Nephron progenitor cell (in vitro differentiated cells): ENCODE measurements at regions not wholly inside any gene's neighbourhood (a gene's known extent, or its start where the extent isn't known, plus 50 kb on each side); places are given as distances from the start of the nearest gene placed in this dataset.

Experiments
- DNase-seq: peaks from one replicate; pipeline ENCODE4 v3.0.0; 2021
- H3K27ac Mint-ChIP-seq: 2 replicates; pipeline ENCODE4 v1.8.0; 2021; ENCODE audit warnings: mild to moderate bottlenecking, moderate library complexity, mixed read lengths
- H3K27me3 Mint-ChIP-seq: 2 replicates; pipeline ENCODE4 v1.8.0; 2021; ENCODE audit warnings: mild to moderate bottlenecking, low read depth, mixed read lengths; ENCODE audit not compliant: poor library complexity
- H3K36me3 Mint-ChIP-seq: 2 replicates; pipeline ENCODE4 v1.8.0; 2021; ENCODE audit warnings: low read depth, mixed read lengths
- H3K4me1 Mint-ChIP-seq: 2 replicates; pipeline ENCODE4 v1.8.0; 2021; ENCODE audit warnings: mixed read lengths
- H3K4me3 Mint-ChIP-seq: 2 replicates; pipeline ENCODE4 v1.8.0; 2021; ENCODE audit warnings: mild to moderate bottlenecking, moderate library complexity, mixed read lengths
- H3K9me3 Mint-ChIP-seq: 2 replicates; pipeline ENCODE4 v1.8.0; 2021; ENCODE audit warnings: mild to moderate bottlenecking, moderate library complexity, mixed read lengths
- CTCF ChIP-seq: fragments of 200-600 bp; sonication (generic); IDR thresholded peaks from 2 replicates; pipeline ENCODE4 v1.5.0; 2021; ENCODE audit warnings: antibody characterized with exemption

DNA sequence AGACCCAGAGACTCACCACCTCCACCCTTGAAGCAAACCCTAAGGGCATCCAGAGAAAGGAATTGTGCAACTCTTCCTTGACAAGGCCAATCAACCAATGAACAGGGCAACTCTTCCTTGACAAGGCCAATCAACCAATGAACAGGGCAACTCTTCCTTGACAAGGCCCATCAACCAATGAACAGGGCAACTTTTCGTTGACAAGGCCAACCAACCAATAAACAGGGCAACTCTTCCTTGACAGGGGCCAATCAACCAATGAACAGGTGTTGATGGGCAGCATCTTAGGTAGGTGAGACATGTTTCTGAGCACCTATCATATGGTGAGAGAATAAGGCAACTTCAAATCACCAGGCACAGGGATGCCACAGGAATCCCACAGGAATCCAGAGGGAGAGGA, 181.5 kb upstream of the RNF32 start:
- H3K27me3 Mint-ChIP-seq = peaks cover 13% of the 10 kb centered on the region
- no peak for TF ChIP-seq CTCF
- no peaks in the 10 kb centered on the region for H3K36me3 Mint-ChIP-seq
- no peak for DNase-seq
- no peak overlapping the region for H3K4me3 Mint-ChIP-seq
- peak overlapping the region; percentile 54 for H3K27ac Mint-ChIP-seq
- peaks cover 20% of the 10 kb centered on the region for H3K4me1 Mint-ChIP-seq
- no peaks in the 10 kb centered on the region for H3K9me3 Mint-ChIP-seq

DNA sequence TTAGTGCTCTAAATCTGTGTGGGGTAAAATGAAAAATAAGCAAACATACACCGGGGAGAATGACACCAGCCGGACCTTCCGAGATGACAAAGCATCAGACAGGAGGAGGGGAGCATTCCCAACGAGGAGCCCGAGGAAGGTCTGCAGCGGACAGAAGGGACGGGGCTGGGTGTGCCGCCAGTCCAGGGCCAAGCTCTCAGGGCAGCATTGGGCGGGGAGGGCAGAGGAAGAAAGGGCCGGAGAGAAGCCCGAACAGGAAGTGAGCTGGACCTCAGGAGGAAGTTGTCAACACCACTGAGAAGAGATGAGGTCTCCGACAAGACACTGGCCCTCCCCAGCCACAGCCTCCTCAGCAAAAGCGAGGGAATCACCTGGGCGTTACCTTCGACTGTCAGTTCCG, 182.6 kb upstream of the RNF32 start:
- Mint-ChIP-seq H3K9me3 (no peaks in the 10 kb centered on the region), H3K36me3 (no peaks in the 10 kb centered on the region), H3K4me3 (no peak overlapping the region), H3K27ac (no peak overlapping the region), H3K27me3 (peaks cover 13% of the 10 kb centered on the region), H3K4me1 (peaks cover 20% of the 10 kb centered on the region)
- no peak for TF ChIP-seq CTCF
- DNase-seq = no peak

DNA sequence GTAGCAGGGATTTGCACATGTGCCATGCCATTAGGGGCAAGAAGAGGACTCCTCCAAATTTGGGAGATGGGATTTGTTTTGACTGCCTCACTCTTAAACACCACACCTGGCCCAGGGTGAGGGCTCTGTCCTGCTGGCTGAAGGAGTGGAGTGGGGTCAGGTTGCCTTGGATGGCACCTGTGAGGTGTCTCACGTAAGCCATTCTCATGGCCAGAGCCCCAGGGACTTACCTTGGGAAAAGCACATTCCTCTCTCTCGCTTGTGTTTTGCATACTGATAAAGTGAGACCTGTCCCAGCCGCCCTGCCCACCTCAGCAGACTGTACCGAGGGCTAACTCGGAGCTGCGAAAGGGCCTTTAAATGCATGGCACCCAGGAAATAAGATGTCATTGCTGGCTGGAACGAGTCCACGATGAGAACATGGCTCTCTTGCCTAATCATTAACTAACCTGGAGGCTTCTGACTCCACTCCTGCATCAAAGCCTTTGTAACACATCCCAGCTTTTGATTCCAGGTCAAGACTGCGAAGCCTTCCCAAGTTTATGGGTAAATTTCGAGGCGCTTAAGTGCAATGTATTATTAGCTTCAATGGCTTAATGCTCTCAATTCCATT, 184.0 kb upstream of the RNF32 start:
- H3K9me3 Mint-ChIP-seq = no peaks in the 10 kb centered on the region
- no peak for DNase-seq
- peaks cover 17% of the 10 kb centered on the region for H3K4me1 Mint-ChIP-seq
- no peak overlapping the region for H3K27ac Mint-ChIP-seq
- no peak overlapping the region for H3K4me3 Mint-ChIP-seq
- no peak for TF ChIP-seq CTCF
- peaks cover 13% of the 10 kb centered on the region for H3K27me3 Mint-ChIP-seq
- no peaks in the 10 kb centered on the region for H3K36me3 Mint-ChIP-seq

DNA sequence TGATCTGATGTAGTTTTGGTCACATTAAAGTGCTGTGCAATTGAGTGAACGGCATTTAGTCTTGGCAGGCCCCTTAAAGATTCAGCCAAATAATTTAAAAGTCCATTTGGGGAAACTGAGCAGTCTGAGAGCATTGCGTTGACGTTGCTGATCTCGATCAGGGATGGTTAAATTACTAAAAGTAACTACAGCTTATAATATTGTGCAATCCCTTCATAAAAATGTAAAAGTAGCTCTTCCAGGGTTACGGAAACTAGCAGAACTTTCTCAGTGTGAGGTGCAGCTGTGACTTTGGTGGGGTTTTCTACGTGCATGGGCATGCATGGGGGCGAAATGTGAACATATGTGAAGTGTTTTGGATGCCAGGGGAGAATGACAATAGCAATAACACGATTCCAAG, 184.5 kb upstream of the RNF32 start:
- Mint-ChIP-seq H3K9me3 (no peaks in the 10 kb centered on the region), H3K4me3 (no peak overlapping the region), H3K27ac (no peak overlapping the region), H3K4me1 (peaks cover 11% of the 10 kb centered on the region), H3K27me3 (peaks cover 13% of the 10 kb centered on the region), H3K36me3 (no peaks in the 10 kb centered on the region)
- no peak for TF ChIP-seq CTCF
- DNase-seq = no peak

- H3K4me1 Mint-ChIP-seq = no peaks in the 10 kb centered on the region
Measured at GRCh38 chr7:156450473-156450872, 190.1 kb upstream of the RNF32 start.

More at GRCh38 chr7:156450473-156450872, 190.1 kb upstream of the RNF32 start:
- Mint-ChIP-seq H3K4me3 (no peak overlapping the region), H3K36me3 (no peaks in the 10 kb centered on the region), H3K9me3 (no peaks in the 10 kb centered on the region), H3K27ac (no peak overlapping the region), H3K27me3 (peaks cover 4% of the 10 kb centered on the region)
- DNase-seq = no peak
- no peak for TF ChIP-seq CTCF
